Activated CD4-positive, alpha-beta T cell treated with anti-CD3 and anti-CD28 coated beads, Interleukin-2, Interleukin-6, amounts not matched to agents 100 ng/mL and 50 ng/mL, durations not matched to agents 16 hours and 8 hours (primary cell): ENCODE measurements at regions not wholly inside any gene's neighbourhood (a gene's known extent, or its start where the extent isn't known, plus 50 kb on each side); places are given as distances from the start of the nearest gene placed in this dataset.
"Not testable (repeated sequence)": the region's sequence is repeated elsewhere in the genome, so short reads cannot be mapped to it uniquely, and the experiment has no call there.

Experiments used
- DNase-seq: peaks from one replicate; pipeline ENCODE4 v3.0.0-alpha.2; 2020

DNA sequence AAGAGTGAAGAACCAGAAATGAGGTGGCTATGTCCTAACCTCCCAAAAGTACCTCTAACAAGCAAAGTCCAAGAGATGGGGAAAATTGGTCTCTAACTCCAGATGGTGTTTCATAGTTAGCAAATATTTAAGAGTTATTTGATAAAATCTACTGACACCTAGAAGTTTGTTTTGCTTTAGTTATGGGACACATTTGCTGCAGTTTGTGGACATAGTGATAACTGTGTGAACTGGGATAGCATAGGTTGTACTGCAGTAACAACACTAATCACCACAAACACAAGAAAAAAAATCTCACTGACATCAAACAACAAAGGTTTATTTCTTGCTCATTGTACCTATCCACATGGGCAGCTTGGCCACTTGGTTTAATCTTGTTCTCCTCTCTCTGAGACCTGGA lies 965.0 kb upstream of the SPRY2 start:
- DNase-seq, result no peak

DNA sequence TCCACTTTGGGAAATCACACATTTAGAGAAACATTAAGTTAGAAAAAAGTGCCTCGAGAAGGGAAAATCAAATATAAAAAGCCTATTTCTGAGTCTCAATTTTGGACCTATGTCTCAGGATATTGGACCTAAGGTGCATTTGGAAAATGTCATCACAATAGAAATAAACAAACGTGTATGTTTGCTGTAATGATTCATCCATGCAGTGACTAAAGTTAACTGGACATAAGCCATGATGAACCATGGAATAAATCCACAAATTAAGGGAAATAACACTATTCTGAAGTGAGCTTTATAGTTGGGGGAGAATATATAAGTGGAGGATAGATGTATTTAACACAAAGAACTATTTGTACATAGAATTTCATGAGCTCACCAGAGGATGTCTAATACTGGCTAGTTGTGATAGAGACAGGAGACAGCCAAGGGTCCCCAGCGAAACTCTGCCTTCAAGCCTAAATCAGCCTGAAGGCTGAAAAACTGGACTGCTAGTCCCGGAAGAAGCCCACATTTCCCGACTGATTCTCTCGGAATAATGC lies 963.3 kb upstream of the SPRY2 start:
- DNase-seq, result no peak

DNA sequence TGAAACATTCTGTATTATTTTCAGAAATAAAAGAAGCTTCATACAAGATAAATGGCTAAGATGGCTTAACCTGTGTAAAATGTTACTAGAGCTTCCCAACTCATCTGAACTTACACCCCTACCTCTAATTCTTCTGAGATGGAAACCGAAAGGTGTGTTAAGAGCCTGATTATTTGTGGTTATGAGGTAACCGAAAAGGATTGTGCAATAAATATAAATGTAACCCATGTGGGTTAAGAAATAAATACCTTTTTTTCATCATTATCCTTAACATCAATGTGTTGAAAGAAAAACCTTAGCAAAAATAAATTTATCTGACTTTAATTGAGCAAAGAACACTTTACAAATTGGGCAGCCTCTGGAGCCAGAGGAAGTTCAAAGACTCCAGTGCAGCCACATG lies 961.8 kb upstream of the SPRY2 start:
- DNase-seq, result no peak

DNA sequence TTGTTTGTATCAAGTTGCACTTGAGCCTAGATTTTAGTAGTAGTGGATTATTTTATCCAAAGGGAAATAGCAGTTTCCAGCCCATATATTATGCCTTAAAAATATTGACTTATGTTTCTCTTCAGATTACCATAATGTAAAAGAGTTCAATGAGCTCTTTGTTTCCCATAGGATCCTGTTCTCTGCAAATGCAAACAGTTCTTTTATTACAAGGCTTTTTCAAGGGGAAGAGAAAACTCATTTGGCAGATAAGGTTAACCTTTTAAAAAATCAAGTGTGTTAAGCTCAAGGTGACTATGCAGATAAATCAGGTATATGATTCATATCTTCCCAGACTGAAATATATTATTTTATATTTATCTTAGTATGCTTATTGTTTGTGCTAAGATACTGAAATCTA lies 961.2 kb upstream of the SPRY2 start:
- DNase-seq, result no peak

DNA sequence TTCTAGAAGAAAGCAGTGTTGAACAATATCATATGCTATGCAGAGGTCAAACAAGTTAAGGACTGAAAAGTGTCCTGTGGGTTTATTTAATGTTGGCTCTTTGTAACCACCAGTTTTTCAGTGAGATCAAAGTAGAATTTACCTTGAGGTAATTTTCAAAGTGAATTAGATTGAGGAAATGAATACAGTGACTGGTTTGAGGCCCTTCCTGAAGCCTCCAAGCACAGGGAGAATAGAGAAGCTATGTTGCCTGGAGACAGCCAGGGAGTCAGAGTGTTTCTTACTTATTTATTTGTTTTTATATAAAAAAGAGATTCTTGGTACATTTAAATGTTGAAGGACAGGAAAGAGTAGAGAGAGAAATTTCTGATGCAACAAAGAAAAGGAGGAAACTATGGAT lies 954.3 kb upstream of the SPRY2 start:
- DNase-seq, result no peak

DNA sequence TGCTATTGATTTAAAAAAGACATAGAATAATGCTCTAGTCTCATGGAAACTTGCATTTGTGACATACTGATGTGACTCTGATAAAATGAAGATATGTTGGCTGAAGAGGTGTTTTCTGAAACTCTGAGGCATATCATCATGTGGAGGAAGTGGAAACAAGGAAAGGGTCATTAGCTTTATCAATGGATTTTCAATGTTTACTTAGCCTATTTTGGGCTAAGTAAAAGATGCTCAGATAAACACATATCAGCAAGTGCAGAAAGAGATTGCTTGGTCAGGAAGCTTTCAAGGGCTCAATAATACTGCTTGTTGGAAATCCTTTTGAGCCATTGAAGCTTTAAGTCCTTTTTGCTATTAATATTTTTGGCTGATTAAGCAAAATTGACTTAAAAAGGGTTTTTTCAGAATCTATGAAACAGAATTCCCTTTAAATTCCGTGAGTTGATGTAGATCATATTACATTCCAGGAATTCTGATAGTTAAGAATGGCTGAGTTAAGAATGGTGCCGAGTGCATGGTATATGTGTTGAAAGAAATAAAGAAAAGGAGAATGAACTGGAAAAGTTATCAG lies 952.8 kb upstream of the SPRY2 start:
- no peak for DNase-seq

DNA sequence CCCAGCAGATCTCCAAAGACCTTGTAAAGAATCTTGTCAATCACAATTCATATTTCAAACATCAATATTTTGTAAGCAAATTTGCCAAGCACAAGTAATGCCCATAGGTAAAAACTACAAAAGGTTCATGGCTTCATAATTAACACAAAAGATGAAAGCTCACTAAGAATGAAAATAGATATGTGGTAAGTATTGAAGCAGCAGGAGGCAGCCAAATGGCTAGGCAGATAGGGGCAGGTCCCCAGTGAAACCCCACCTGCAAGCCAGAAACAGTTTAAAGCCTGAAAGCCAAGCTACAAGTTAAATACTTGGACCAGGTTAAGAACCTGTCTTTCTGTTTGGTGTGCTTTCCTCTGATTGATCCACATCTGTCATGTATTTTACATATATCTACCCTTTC lies 942.6 kb upstream of the SPRY2 start:
- DNase-seq, result no peak

DNA sequence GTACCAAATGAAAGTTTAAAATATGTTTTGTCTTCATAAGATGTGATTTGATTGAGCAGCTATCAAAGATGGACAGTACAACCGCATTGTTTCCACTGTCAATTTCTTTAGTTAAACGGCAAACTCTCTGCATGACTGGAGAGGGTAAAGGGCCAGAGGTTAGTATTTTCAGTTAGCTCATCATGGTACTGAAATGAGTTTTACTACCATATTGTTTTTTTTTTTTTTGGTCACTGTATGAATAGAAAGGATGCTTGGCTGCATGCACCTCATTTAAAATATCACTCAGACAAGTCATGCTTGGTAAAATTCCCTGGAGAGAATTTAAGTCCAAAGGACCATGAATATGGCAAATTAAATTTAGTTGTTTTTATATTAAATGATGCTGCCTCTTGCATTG lies 942.1 kb upstream of the SPRY2 start:
- no peak for DNase-seq

DNA sequence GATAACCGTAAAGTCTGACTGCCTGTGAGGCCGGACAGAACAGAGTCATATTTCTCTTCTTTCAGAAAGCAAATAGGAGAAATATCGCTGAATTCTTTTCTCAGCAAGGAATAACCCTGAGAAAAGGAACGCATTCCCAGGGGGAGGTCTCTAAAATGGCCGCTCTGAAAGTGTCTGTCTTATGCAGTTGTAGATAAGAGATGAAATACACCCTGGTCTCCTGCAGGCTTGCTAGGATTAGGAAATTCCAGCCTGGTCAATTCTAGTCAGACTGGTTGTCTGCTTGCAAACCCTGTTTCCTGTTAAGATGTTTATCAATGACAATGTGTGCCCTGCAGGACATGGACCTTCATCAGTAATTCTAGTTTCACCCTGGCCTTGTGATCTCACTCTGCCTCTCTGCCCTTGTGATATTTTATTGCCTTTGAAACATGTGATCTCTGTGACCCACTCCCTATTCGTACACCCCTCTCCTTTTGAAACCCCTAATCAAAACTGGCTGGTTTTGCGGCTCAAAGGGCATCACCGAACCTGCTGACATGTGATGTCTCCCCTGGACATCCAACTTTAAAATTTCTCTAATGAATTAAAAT lies 934.8 kb upstream of the SPRY2 start:
- DNase-seq, result no peak

DNA sequence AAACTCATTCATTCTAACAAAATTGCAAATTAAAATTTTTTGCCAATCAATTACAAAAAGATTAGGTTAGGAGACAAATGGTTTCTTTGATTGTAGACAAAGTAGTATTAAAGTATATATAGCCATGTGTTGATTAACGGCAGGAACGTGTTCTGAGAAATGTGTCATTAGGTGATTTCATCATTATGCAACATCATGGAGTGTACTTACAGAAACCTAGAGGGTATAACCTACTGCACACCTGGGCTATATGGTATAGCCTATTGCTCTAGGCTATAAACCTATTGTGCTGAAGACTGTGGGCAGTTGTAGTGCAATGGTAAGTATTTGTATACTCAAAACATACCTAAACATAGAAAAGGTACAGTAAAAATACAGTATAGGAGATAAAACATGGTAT lies 906.8 kb upstream of the SPRY2 start:
- DNase-seq, result no peak

DNA sequence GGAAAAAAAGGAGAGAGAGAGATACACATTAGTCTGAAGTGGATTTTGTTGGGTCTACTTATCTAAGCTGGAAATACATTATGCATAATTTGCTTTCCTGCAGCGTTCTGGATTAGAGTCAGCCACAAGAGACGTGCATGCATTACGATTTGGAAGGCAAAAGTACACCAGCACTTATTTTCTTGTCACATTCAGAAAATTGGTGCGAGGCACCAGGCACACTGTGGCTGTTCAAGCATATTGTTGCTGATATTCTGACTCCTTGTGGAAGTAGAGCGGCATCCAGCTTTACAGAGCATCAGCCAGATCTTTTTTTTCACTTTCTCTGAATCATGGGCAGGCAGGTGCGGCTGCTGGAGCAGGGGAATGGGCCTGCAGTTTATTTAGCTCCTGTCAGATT lies 905.6 kb upstream of the SPRY2 start:
- DNase-seq, result no peak

DNA sequence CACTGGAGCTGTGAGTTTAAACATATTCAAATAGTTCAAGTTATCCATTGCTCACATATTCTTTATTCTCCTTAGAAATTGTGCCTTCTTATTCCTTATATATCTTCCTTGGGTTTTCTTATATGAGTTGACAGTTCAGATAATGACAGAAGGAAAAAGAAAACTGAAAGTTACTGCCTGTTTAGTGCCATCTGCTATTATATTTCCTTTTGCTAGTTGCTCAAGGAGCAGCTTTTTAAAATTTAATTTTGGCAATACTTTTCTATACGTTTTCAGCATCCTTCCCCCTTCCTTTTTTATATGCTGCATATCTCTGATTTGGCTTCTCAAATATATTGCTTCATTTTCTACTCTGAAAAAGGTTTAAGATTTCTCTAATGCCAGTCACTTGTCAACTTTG lies 903.1 kb upstream of the SPRY2 start:
- DNase-seq, result no peak

DNA sequence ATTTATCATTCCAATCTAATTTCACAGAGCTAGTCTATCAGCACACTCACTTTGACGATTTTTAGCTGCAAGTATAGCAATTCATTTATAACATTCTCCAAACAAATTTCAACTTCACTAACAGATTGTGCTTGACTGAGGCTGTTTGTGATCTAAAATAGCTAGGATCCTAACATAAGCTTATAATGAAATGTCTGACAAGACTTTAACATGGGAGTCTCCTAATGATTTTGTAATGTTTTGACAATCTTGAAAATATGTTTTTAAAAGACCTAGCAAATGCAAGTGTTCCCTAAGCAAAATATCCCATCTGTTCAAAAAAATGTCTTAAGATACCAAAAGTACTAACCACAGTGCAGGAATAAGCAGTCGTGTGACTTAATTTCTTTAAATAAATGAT lies 889.5 kb upstream of the SPRY2 start:
- DNase-seq, result no peak

DNA sequence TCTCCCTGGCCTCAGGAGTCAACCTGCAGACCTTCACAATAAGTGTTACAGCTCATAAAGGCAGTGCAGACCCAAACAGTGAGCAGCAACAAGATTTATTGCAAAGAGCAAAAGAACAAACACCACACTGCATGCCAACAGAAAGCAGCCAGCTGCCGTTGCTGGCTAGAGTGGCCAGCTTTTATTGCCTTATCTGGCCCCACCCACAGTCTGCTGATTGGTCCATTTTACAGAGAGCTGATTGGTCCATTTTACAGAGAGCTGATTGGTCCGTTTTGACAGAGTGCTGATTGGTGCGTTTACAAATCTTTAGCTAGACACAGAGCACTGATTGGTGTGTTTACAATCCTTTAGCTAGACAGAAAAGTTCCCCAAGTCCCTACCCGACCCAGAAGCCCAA lies 885.9 kb upstream of the SPRY2 start:
- DNase-seq, result not testable (repeated sequence)

DNA sequence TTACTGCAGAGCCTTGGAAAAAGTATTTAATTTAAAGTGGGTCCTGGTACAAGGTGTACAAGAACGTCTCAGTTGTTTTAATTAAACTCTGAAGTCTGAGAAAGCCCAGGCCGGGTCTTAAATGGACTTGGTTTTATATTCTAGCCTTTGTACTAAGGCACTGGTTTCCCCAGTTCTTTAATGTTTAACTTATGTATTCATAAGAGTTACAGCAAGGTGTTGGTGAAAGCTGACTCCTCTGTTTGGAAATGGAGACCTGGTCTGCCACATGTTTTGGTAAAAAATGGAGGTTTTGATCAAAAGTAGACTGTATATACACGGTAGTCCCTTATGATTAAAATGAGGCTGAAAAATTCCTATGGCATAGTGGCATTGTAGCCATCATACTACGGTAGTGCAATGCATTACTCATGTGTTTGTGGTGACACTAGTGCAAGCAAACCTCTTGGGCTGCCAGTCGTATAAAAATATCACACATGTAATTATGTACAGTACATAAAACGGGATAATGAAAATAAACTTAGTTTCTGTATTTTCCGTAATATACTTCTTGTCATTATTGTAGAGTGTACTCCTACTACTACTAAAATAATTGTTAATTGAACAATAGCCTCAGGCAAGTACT lies 883.4 kb upstream of the SPRY2 start:
- no peak for DNase-seq

DNA sequence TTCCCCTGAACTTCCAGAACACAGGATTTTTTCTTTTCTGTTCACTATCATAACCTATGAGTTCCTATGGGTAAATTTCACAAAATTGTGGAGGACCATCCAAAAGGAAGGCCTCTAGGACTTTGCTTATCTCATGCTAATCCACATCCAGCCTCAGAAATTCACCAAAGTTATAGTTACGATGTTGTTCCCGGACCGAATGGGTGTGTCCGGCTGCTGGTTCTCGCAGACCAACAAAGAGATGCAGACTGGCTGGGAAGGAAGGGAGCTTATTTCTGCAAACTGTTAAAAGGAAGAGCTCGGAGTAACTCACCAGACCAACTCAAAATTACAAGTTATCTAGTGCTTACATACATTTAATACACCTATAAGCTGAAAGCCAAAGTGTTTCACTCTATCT lies 882.9 kb upstream of the SPRY2 start:
- no peak for DNase-seq

DNA sequence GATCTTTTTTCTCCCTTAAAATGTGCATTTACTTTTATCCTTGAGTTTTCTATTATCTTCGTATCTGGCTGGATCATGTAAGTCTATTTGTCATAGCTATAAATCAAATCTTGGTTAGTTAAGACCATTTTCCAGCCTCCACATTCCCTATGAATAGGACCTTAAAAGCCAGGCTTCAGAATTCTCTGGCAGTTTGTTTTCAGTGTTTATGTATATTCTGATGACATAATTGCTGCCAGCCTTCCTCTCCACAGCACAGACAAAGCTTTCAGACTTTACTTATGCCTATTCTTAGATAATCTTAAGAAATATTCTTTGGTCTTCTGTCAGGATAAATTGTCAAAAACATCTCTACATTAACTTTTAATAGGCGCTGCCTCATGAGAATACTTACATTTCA lies 870.8 kb upstream of the SPRY2 start:
- no peak for DNase-seq

DNA sequence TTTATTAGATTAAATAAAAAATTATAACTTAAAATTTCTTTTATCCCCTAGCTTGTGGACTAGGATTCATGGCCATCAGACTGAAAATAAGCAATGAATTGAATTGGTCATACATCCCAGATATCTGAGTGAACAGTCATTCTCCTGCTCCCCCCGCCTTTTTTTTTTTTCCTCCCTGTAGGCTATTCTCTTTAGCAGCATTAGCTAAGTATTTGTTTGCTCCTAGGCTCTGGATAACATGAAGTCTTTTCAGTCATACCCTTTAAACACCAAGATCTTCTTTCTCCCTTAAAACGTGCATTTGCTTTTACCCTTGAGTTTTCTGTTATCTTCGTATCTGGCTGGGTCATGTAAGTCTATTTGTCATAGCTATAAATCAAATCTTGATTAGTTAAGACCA lies 866.7 kb upstream of the SPRY2 start:
- no peak for DNase-seq

DNA sequence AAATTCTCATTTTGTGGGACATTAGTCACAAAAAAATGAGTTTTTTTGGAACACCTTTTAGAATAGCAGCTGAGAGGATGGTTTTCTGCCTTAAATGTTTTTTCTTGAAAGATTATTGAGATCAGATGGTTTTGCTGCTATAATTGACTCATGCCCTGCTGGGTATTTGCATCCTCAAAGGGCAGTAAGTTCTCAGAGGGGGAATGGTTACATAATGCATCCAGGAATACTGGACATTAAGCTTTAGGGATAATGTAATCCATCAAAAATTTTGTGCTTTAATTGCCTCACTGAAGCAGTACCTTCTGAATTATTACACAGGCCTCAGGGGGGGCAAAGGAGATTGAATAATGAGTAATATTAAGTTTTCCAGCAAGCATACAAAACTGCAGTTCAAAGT lies 866.3 kb upstream of the SPRY2 start:
- DNase-seq, result no peak

DNA sequence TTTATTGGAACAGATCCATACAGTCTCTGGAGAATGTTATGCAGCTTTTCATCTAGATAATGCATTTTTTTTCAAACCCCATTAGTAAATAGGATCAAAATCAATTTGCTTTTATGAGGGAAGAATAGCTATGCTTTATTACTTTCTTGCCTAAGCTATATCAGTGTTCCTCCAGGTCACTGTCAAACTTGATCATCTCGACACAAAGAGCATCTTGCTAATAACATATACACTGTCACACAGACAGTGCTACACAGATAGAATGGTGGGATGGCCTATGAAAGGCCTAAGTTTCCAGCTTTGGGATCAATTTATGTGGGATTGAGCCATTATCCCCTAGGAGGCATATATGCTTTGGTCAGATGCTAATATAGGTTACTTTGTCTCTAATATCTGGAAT lies 862.9 kb upstream of the SPRY2 start:
- DNase-seq, result no peak

DNA sequence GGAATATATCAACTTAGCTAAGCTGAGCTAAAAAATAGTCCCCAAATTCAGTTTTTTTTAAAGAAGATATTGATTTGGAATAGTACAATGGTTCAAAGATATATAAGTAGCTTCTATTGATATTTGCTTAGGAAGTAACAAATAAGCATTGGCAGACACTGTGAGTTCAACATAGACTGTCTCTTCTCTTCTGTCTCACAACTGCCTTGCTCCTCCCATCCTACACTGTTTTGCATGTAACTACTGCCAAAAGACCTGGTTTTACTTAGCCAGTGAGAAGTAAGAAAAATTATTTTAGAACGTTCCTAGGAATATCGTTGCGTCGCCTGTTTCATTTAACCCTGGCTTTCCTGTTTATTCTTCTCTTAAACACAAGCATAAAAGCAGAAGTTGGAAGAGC lies 859.0 kb upstream of the SPRY2 start:
- DNase-seq, result no peak

DNA sequence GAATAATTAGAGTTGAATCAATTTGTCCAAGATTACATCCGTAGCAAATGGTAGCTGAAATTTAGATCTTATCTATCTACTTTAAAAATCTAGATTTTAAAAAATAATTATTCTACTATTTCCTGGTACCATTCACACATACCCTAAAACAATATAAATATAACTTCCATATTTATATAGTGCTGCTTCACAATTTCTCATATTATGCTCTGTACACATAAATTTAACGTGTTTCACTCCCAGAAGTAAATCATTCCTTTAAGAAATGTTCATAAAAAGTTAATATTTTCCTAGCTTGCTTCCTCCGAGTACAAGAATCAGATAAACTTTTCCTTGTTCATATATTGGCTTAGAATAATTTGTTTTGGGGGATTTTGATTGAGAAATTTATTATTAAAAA lies 857.0 kb upstream of the SPRY2 start:
- DNase-seq, result no peak

DNA sequence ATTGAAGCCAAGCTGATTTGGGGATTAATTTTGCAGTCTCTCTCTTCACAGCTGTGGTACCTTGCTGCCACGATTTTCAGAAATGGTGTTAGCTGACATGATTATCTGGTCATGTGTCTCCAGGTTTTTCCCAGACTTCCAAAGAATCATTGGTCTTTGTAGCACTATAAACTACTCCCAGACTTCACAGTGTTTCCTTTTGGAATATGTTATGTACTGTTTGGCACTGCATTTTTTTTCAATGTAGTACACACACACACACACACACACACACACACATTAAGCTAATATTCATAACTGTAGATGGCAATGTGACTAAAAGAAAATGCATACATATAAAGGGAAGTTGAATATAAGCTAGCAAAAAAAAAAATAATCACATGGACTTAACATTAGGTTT lies 856.6 kb upstream of the SPRY2 start:
- no peak for DNase-seq

DNA sequence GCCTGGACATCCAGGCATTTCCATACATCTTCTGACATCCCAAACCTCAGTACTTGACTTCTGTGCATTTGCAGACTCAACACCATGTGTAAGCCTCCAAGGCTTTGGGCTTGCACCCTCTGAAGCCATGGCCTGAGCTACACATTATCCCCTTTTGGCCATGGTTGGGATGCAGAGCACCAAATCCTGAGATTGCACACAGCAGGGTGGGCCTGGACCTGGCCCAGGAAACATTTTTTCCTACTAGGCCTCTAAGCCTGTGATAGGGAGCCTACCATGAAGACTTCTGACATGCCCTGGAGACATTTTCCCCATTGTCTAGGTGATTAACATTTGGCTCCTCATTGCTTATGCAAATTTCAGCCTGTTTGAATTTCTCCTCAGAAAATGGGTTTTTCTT lies 853.4 kb upstream of the SPRY2 start:
- DNase-seq, result no peak
